ENCODE measurements at regions not wholly inside any gene's neighbourhood (a gene's known extent, or its start where the extent isn't known, plus 50 kb on each side); places are given as distances from the start of the nearest gene placed in this dataset.

DNA sequence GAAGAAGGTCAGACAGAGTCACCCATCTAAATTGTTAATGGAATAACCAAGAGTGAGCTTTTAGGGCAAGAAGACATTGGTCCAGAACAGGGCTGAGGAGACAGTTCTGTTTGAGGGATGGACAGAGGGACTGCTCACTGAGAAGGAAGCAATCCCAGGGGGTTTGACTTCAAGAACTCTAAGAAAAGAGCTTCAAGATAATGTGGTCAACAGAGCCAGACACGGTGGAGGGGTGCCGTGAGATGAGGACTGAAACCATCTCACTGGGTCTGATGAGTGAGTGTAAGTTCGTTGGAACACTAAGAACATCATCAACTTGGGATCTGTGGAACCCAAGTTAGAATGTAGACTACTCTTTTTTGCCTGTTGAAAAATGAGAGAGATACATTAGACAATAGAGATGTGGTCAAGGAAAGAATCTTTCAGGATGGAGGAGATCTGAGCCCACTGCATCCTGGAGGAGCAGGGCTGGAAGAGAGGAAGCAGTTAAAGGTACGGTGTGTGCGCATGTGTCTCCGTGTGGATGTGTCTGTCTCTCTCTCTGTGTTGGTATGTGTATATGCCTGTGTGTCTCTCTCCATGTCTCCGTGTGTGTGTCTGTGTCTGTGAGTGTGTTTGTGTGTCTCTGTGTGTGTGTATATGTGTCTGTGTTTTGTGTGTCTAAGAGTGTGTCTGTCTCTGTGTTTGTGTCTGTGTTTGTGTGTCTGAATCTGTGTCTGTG lies 172.1 kb downstream of the MYCN start:
- Histone ChIP-seq H3K4me3 (ENCODE audit: low read length) (no peak overlapping the region), H3K27me3 (ENCODE audit: control insufficient read depth in 1 of 2, insufficient read depth in 2 of 2, low read length in 2 of 2) (no peaks in the 10 kb centered on the region), H3K27ac (ENCODE audit: low read depth in 1 of 2, low read length in 2 of 2) (no peak overlapping the region), H3K4me1 (ENCODE audit: insufficient read depth, low read length) (no peaks in the 10 kb centered on the region), H3K36me3 (ENCODE audit: insufficient read depth, low read length) (no peaks in the 10 kb centered on the region), H3K9me3 (ENCODE audit: control insufficient read depth in 1 of 2, insufficient read depth in 1 of 2, low read length in 2 of 2) (peaks cover 0 to 4% of the 10 kb centered on the region in 2 experiments)
- no peaks in the 10 kb centered on the region for H3K4me1 Mint-ChIP-seq (ENCODE audit: low read depth)
- ChIA-PET POLR2A (no interaction called here), CTCF (no interaction called here)
- TF ChIP-seq, protein P1, sequence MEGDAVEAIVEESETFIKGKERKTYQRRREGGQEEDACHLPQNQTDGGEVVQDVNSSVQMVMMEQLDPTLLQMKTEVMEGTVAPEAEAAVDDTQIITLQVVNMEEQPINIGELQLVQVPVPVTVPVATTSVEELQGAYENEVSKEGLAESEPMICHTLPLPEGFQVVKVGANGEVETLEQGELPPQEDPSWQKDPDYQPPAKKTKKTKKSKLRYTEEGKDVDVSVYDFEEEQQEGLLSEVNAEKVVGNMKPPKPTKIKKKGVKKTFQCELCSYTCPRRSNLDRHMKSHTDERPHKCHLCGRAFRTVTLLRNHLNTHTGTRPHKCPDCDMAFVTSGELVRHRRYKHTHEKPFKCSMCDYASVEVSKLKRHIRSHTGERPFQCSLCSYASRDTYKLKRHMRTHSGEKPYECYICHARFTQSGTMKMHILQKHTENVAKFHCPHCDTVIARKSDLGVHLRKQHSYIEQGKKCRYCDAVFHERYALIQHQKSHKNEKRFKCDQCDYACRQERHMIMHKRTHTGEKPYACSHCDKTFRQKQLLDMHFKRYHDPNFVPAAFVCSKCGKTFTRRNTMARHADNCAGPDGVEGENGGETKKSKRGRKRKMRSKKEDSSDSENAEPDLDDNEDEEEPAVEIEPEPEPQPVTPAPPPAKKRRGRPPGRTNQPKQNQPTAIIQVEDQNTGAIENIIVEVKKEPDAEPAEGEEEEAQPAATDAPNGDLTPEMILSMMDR (IDR thresholded peaks at IDR 0.05) = no peak
- ATAC-seq (ENCODE audit: poor library complexity) (no peak), DNase-seq (no peak)
- H3K36me3 Mint-ChIP-seq (ENCODE audit: low read depth) = no peaks in the 10 kb centered on the region
- no peaks in the 10 kb centered on the region for H3K9me3 Mint-ChIP-seq
- intact Hi-C loops (cut with DNase I, micrococcal nuclease) = no loop called here
- no peaks in the 10 kb centered on the region for H3K27me3 Mint-ChIP-seq
- H3K27ac Mint-ChIP-seq = no peak overlapping the region
- no peak overlapping the region for H3K4me3 Mint-ChIP-seq

DNA sequence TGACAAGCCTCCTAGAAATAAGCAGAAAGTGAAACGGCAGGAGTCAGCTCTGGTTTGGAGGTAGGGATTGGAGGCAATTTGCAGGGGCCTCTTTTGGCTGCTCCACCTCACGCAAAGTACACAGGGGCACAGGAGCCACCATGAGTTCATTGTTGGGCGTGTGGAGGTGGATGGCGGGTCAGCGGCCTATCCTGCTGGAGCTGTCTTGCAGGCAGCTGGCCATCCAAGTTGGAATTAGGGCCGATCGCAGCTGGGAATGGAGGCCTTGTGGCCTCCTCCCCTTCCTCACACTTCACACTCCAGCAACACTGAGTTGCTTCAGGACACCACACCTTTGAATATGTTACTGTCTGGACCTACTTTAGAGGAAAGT lies 171.5 kb downstream of the MYCN start:
- H3K27me3 ChIP-seq (ENCODE audit: control insufficient read depth in 1 of 2, insufficient read depth in 2 of 2, low read length in 2 of 2) = no peaks in the 10 kb centered on the region
- H3K36me3 Mint-ChIP-seq (ENCODE audit: low read depth) = no peaks in the 10 kb centered on the region
- H3K9me3 Mint-ChIP-seq = no peaks in the 10 kb centered on the region

DNA sequence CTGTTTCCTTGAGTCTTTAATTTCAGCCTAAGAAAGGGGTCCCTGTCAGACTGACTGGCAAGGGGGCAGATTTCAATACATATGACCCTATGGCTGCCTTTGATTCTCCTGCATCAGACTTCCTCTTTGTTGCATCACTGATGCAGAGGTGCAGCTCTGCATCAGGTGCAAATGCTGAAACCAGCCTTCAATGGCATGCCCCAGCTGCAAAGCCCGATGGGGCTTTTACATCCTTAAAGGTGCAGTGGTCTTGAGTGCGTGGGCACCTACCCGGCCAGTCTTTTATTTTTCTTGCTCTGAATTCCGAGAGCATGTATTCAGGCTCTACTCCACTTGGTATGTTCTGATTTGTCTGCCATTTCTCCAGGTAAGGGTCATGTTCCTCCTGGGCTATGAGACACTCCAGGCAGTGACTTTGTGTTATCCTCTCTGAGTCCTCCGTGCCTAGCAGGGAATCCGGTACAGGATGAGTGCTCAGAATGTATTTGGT lies 169.5 kb downstream of the MYCN start:
- no peak overlapping the region for H3K27ac ChIP-seq (ENCODE audit: low read depth in 1 of 2, low read length in 2 of 2)
- no peaks in the 10 kb centered on the region for H3K36me3 Mint-ChIP-seq (ENCODE audit: low read depth)
- H3K4me1 ChIP-seq (ENCODE audit: insufficient read depth, low read length) = no peaks in the 10 kb centered on the region
- no peaks in the 10 kb centered on the region for H3K27me3 Mint-ChIP-seq
- ATAC-seq (ENCODE audit: poor library complexity) (no peak), DNase-seq (no peak)
- TF ChIP-seq, protein P1 (IDR thresholded peaks at IDR 0.05) = no peak
- H3K27me3 ChIP-seq (ENCODE audit: control insufficient read depth in 1 of 2, insufficient read depth in 2 of 2, low read length in 2 of 2) = no peaks in the 10 kb centered on the region
- H3K27ac Mint-ChIP-seq = no peak overlapping the region
- H3K36me3 ChIP-seq (ENCODE audit: insufficient read depth, low read length) = no peaks in the 10 kb centered on the region
- no peaks in the 10 kb centered on the region for H3K4me1 Mint-ChIP-seq (ENCODE audit: low read depth)
- intact Hi-C loops (cut with DNase I, micrococcal nuclease) = no loop called here
- POLR2A ChIA-PET = no interaction called here
- CTCF ChIA-PET = no interaction called here
- peaks cover 0 to 4% of the 10 kb centered on the region in 2 experiments for H3K9me3 ChIP-seq (ENCODE audit: control insufficient read depth in 1 of 2, insufficient read depth in 1 of 2, low read length in 2 of 2)
- no peak overlapping the region for H3K4me3 ChIP-seq (ENCODE audit: low read length)
- H3K9me3 Mint-ChIP-seq = no peaks in the 10 kb centered on the region
- no peak overlapping the region for H3K4me3 Mint-ChIP-seq

More for the DNA sequence above, 171.5 kb downstream of the MYCN start:
- POLR2A ChIA-PET = no interaction called here
- Mint-ChIP-seq H3K4me1 (ENCODE audit: low read depth) (no peaks in the 10 kb centered on the region), H3K27ac (no peak overlapping the region), H3K27me3 (no peaks in the 10 kb centered on the region), H3K4me3 (no peak overlapping the region)
- ATAC-seq (ENCODE audit: poor library complexity) (no peak), DNase-seq (no peak)
- Histone ChIP-seq H3K36me3 (ENCODE audit: insufficient read depth, low read length) (no peaks in the 10 kb centered on the region), H3K27ac (ENCODE audit: low read depth in 1 of 2, low read length in 2 of 2) (no peak overlapping the region), H3K4me3 (ENCODE audit: low read length) (no peak overlapping the region), H3K9me3 (ENCODE audit: control insufficient read depth in 1 of 2, insufficient read depth in 1 of 2, low read length in 2 of 2) (peaks cover 0 to 4% of the 10 kb centered on the region in 2 experiments), H3K4me1 (ENCODE audit: insufficient read depth, low read length) (no peaks in the 10 kb centered on the region)
- CTCF ChIA-PET = no interaction called here
- TF ChIP-seq, protein P1 (IDR thresholded peaks at IDR 0.05) = no peak
- intact Hi-C loops (cut with DNase I, micrococcal nuclease) = no loop called here
